Lower lobe of right lung (tissue), 2 donors: ENCODE measurements at regions not wholly inside any gene's neighbourhood (a gene's known extent, or its start where the extent isn't known, plus 50 kb on each side); places are given as distances from the start of the nearest gene placed in this dataset.

Experiments
- ATAC-seq, 2 donors: fragments of 200-7000 bp; cut with Tn5 transposase; one replicate each; pipeline ENCODE4 v1.9.1; 2020 to 2022; ENCODE audit warnings: mild to moderate bottlenecking in 2 of 2, moderate library complexity in 2 of 2
- DNase-seq: peaks from one replicate; pipeline ENCODE4 v3.0.0-alpha.2; 2020
- H3K27ac ChIP-seq: fragments of 200-600 bp; one replicate; pipeline ENCODE4 v1.8.0; 2022
- H3K27me3 ChIP-seq: fragments of 200-600 bp; one replicate; pipeline ENCODE4 v1.8.0; 2022; ENCODE audit warnings: low read depth
- H3K36me3 ChIP-seq: fragments of 200-600 bp; one replicate; pipeline ENCODE4 v1.8.0; 2022; ENCODE audit warnings: mild to moderate bottlenecking
- H3K4me1 ChIP-seq: fragments of 200-600 bp; one replicate; pipeline ENCODE4 v1.8.0; 2022
- H3K4me3 ChIP-seq: fragments of 200-600 bp; one replicate; pipeline ENCODE4 v1.8.0; 2022; ENCODE audit warnings: mild to moderate bottlenecking
- H3K9me3 ChIP-seq: fragments of 200-600 bp; one replicate; pipeline ENCODE4 v1.8.0; 2022
- CTCF ChIP-seq: fragments of 200-600 bp; IDR thresholded peaks from one replicate; pipeline ENCODE4 v1.8.0; 2022; ENCODE audit warnings: antibody characterized with exemption, mild to moderate bottlenecking
- intact Hi-C: fragments of 100-400 bp; cut with DNase I; formaldehyde crosslinking; loops from one replicate; pipeline ENCODE4 v1.11.0; 2022
- donor health status: DM: no; HTN: yes; CAD: no; lungs with severe emphysema.

- DNase-seq: no peak
- no peaks in the 10 kb centered on the region for H3K4me1 ChIP-seq
- TF ChIP-seq CTCF: no peak
- no peak overlapping the region for H3K4me3 ChIP-seq
- no peaks in the 10 kb centered on the region for H3K36me3 ChIP-seq
- ATAC-seq: no peak
- no peaks in the 10 kb centered on the region for H3K9me3 ChIP-seq
- intact Hi-C loops: no loop called here
- no peaks in the 10 kb centered on the region for H3K27me3 ChIP-seq
- no peak overlapping the region for H3K27ac ChIP-seq
Observed at GRCh38 chr15:62874064-62874463, 168.5 kb upstream of the TPM1 start.

- ATAC-seq (no peak), DNase-seq (no peak)
- Histone ChIP-seq H3K36me3 (no peaks in the 10 kb centered on the region), H3K4me1 (peaks cover 5% of the 10 kb centered on the region), H3K27ac (no peak overlapping the region), H3K4me3 (no peak overlapping the region), H3K27me3 (no peaks in the 10 kb centered on the region), H3K9me3 (no peaks in the 10 kb centered on the region)
- TF ChIP-seq CTCF: no peak
- intact Hi-C loops: no loop called here
Observed at GRCh38 chr15:62874959-62875625, 167.5 kb upstream of the TPM1 start.

GRCh38 chr15:62875626-62876021 is 166.9 kb upstream of the TPM1 start:
- ATAC-seq: no peak
- peaks cover 5% of the 10 kb centered on the region for H3K4me1 ChIP-seq
- no peak for DNase-seq
- no peak overlapping the region for H3K27ac ChIP-seq
- no peaks in the 10 kb centered on the region for H3K27me3 ChIP-seq
- H3K9me3 ChIP-seq: no peaks in the 10 kb centered on the region
- TF ChIP-seq CTCF: no peak
- H3K36me3 ChIP-seq: no peaks in the 10 kb centered on the region
- no peak overlapping the region for H3K4me3 ChIP-seq
- intact Hi-C loops: no loop called here

- no peaks in the 10 kb centered on the region for H3K9me3 ChIP-seq
- intact Hi-C loops: no loop called here
- peaks cover 5% of the 10 kb centered on the region for H3K4me1 ChIP-seq
Observed at GRCh38 chr15:62877276-62877857, 165.2 kb upstream of the TPM1 start.

GRCh38 chr15:62878070-62878469 is 164.5 kb upstream of the TPM1 start:
- Histone ChIP-seq H3K27ac (no peak overlapping the region), H3K9me3 (no peaks in the 10 kb centered on the region), H3K4me1 (peaks cover 5% of the 10 kb centered on the region), H3K27me3 (no peaks in the 10 kb centered on the region), H3K36me3 (no peaks in the 10 kb centered on the region), H3K4me3 (no peak overlapping the region)
- TF ChIP-seq CTCF: no peak
- intact Hi-C loops: no loop called here
- ATAC-seq (no peak), DNase-seq (no peak)

More at GRCh38 chr15:62877276-62877857, 165.2 kb upstream of the TPM1 start:
- Histone ChIP-seq H3K4me3 (no peak overlapping the region), H3K27me3 (no peaks in the 10 kb centered on the region), H3K36me3 (no peaks in the 10 kb centered on the region), H3K27ac (no peak overlapping the region)
- ATAC-seq (no peak), DNase-seq (no peak)
- no peak for TF ChIP-seq CTCF
